ENCODE measurements at regions not wholly inside any gene's neighbourhood (a gene's known extent, or its start where the extent isn't known, plus 50 kb on each side); places are given as distances from the start of the nearest gene placed in this dataset.

DNA sequence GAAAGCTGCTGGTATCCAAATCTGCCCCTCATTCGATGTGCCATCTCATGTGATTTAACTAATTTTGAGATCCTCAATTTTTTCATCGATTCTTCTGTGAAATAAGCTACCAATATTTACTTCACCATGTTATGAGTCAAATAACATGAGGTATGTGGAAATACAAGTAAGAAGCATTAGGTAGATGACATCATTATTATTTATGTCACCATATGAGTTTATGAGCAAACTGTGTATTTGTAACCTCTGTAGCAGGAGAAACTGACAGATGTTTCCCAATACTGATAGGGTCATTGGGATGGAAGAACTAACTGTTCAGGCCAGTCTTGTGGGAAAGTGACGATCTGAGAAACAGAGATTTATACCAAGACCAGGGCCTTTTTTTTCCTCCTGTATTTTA, 229.4 kb upstream of the GOT2 start:
- H3K27ac ChIP-seq: no peak overlapping the region
- no peak overlapping the region for H3K4me3 ChIP-seq
- no peaks in the 10 kb centered on the region for H3K27me3 ChIP-seq
- no peaks in the 10 kb centered on the region for H3K36me3 ChIP-seq (replicated peaks in 1 of 2; ENCODE audit: insufficient read depth in 1 of 2, low read depth in 2 of 2)
- H3K4me1 ChIP-seq: no peaks in the 10 kb centered on the region
- 46% methylated on average over 3 of the region's 3 CpGs for WGBS, 2 donors
- no peak for DNase-seq
- TF ChIP-seq POLR2A (IDR thresholded peaks at IDR 0.05): no peak
- TF ChIP-seq, protein P1, sequence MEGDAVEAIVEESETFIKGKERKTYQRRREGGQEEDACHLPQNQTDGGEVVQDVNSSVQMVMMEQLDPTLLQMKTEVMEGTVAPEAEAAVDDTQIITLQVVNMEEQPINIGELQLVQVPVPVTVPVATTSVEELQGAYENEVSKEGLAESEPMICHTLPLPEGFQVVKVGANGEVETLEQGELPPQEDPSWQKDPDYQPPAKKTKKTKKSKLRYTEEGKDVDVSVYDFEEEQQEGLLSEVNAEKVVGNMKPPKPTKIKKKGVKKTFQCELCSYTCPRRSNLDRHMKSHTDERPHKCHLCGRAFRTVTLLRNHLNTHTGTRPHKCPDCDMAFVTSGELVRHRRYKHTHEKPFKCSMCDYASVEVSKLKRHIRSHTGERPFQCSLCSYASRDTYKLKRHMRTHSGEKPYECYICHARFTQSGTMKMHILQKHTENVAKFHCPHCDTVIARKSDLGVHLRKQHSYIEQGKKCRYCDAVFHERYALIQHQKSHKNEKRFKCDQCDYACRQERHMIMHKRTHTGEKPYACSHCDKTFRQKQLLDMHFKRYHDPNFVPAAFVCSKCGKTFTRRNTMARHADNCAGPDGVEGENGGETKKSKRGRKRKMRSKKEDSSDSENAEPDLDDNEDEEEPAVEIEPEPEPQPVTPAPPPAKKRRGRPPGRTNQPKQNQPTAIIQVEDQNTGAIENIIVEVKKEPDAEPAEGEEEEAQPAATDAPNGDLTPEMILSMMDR (IDR thresholded peaks at IDR 0.05): no peak
- ATAC-seq: no peak
- H3K9me3 ChIP-seq: no peaks in the 10 kb centered on the region
- intact Hi-C loops (cut with DNase I): no loop called here

DNA sequence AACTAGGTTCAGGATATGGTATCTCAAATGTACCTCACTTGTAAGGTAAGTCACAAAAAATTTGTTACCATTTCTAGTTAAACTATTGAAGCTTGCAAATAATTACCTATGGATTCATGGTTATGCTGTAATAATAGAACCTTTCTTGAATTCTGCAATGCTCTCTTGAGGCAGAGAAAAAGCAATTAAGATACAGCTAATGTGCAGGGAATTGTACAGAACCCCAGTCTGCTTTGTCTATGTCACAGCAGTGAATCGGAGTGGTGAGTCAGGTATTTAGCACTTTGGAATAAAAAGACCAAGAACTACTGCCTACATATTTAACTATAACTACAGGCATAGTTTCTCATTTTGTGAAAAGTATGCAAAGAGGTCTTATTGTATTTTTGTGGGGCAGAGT, 228.7 kb upstream of the GOT2 start:
- H3K4me3 ChIP-seq: no peak overlapping the region
- H3K36me3 ChIP-seq (replicated peaks in 1 of 2; ENCODE audit: insufficient read depth in 1 of 2, low read depth in 2 of 2): no peaks in the 10 kb centered on the region
- ATAC-seq (no peak), DNase-seq (no peak)
- intact Hi-C loops (cut with DNase I): no loop called here
- 55 to 60% methylated on average over 1 of the region's 1 CpG for WGBS, 2 donors
- H3K4me1 ChIP-seq: no peaks in the 10 kb centered on the region
- TF ChIP-seq POLR2A (IDR thresholded peaks at IDR 0.05): no peak
- TF ChIP-seq, protein P1 (IDR thresholded peaks at IDR 0.05): no peak
- H3K27me3 ChIP-seq: no peaks in the 10 kb centered on the region
- no peak overlapping the region for H3K27ac ChIP-seq
- no peaks in the 10 kb centered on the region for H3K9me3 ChIP-seq

DNA sequence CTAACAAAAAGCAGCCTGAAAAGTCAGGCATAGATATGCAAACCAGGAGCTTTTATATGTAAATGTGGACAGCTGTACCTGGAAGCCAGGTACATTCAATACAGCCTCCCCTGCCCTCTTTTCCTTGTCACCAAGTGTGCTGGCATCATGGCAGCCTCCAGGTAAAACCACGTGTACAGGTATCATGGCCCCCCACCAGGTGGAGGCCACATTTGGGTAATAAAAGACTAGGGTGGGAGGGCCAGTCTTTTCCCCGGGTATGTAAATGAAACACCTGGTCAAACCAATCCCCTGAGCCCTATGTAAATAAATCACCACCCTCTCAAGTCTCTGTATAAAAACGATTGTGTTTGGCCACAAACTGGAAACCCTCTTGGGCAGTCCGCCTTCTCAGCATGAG, 226.4 kb upstream of the GOT2 start:
- TF ChIP-seq POLR2A (IDR thresholded peaks at IDR 0.05): no peak
- TF ChIP-seq, protein P1 (IDR thresholded peaks at IDR 0.05): no peak
- Histone ChIP-seq H3K36me3 (replicated peaks in 1 of 2; ENCODE audit: insufficient read depth in 1 of 2, low read depth in 2 of 2) (no peaks in the 10 kb centered on the region), H3K9me3 (no peaks in the 10 kb centered on the region), H3K4me3 (no peak overlapping the region), H3K4me1 (no peaks in the 10 kb centered on the region), H3K27me3 (no peaks in the 10 kb centered on the region), H3K27ac (no peak overlapping the region)
- DNase-seq: no peak
- no peak for ATAC-seq
- intact Hi-C loops (cut with DNase I): no loop called here
- WGBS, 2 donors: 53 to 63% methylated on average over 4 of the region's 4 CpGs

DNA sequence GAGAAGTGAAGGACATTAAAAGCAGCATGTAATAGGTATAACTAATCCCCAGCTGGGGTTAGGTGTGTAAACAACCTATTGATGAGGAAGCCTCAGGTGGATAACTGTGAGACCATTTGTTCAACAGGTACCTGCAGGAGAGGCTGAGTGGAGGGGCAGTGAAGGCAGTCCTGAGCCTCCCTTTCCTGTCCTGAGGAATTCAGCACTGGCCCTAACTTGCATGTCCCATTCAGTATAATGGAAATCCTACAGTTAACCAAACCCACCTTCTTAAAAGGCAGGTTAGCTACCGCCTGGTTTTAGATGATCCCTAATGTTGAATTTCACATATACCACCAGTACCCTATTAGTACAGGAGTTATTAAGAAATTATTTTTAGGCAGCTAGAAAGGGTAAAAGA, 225.9 kb upstream of the GOT2 start:
- Histone ChIP-seq H3K4me3 (no peak overlapping the region), H3K27ac (no peak overlapping the region), H3K27me3 (no peaks in the 10 kb centered on the region), H3K36me3 (replicated peaks in 1 of 2; ENCODE audit: insufficient read depth in 1 of 2, low read depth in 2 of 2) (no peaks in the 10 kb centered on the region), H3K4me1 (no peaks in the 10 kb centered on the region), H3K9me3 (no peaks in the 10 kb centered on the region)
- TF ChIP-seq POLR2A (IDR thresholded peaks at IDR 0.05): no peak
- TF ChIP-seq, protein P1 (IDR thresholded peaks at IDR 0.05): no peak
- 80 to 88% methylated on average over 1 of the region's 1 CpG for WGBS, 2 donors
- ATAC-seq (no peak), DNase-seq (no peak)
- intact Hi-C loops (cut with DNase I): no loop called here

DNA sequence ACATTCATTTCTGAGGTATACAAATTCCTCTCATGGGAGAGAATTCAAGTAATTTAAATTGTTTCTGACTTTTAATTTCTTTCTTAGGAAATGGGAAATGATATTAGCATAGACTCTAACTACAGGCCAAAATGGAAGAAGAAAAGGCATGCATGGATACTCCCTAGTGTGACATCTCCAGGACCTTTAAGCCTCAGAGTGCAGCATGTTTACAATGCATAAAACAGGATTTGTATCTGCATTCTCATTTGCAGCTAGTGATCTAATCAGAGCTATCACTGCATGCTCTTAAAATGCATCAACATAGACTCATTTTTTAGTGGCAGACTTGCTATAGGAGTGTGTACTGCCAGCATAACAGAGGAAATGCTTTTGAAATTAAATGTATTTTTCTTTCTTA, 224.6 kb upstream of the GOT2 start:
- intact Hi-C loops (cut with DNase I): no loop called here
- Histone ChIP-seq H3K4me1 (no peaks in the 10 kb centered on the region), H3K27ac (no peak overlapping the region), H3K4me3 (no peak overlapping the region), H3K9me3 (no peaks in the 10 kb centered on the region), H3K36me3 (replicated peaks in 1 of 2; ENCODE audit: insufficient read depth in 1 of 2, low read depth in 2 of 2) (no peaks in the 10 kb centered on the region), H3K27me3 (no peaks in the 10 kb centered on the region)
- ATAC-seq: no peak
- no peak for TF ChIP-seq POLR2A (IDR thresholded peaks at IDR 0.05)
- TF ChIP-seq, protein P1 (IDR thresholded peaks at IDR 0.05): no peak
- DNase-seq: no peak
